Large intestine (tissue), 3 donors: ENCODE measurements at regions not wholly inside any gene's neighbourhood (a gene's known extent, or its start where the extent isn't known, plus 50 kb on each side); places are given as distances from the start of the nearest gene placed in this dataset.

ENCODE experiments used
- DNase-seq, 2 donors: peaks; one replicate each; pipeline versions ENCODE4 v3.0.0 to v3.0.0-alpha.2; 2013
- H3K27ac ChIP-seq: one replicate; pipeline ENCODE4 v1.5.1; 2013; ENCODE audit warnings: low read length
- H3K27me3 ChIP-seq: 2 replicates; pipeline ENCODE4 v1.6.1; 2013; ENCODE audit warnings: low read length; ENCODE audit not compliant: control insufficient read depth, insufficient read depth
- H3K36me3 ChIP-seq: 2 replicates; pipeline ENCODE4 v1.6.1; 2013; ENCODE audit warnings: low read length; ENCODE audit not compliant: control insufficient read depth, insufficient read depth
- H3K4me1 ChIP-seq: one replicate; pipeline ENCODE4 v1.6.1; 2013; ENCODE audit warnings: low read length; ENCODE audit not compliant: control insufficient read depth, insufficient read depth
- H3K4me3 ChIP-seq: one replicate; pipeline ENCODE4 v1.5.1; 2013; ENCODE audit warnings: low read length
- H3K9me3 ChIP-seq: one replicate; pipeline ENCODE4 v1.6.1; 2013; ENCODE audit warnings: mild to moderate bottlenecking, low read depth, low read length, moderate library complexity; ENCODE audit not compliant: control insufficient read depth
- WGBS: methylation state at CpG from one replicate; pipeline ENCODE4 v1.1.5; 2013; ENCODE audit warnings: low lambda C conversion rate; ENCODE audit not compliant: insufficient coverage; 5-methylcytosine and 5-hydroxymethylcytosine counted together

DNA sequence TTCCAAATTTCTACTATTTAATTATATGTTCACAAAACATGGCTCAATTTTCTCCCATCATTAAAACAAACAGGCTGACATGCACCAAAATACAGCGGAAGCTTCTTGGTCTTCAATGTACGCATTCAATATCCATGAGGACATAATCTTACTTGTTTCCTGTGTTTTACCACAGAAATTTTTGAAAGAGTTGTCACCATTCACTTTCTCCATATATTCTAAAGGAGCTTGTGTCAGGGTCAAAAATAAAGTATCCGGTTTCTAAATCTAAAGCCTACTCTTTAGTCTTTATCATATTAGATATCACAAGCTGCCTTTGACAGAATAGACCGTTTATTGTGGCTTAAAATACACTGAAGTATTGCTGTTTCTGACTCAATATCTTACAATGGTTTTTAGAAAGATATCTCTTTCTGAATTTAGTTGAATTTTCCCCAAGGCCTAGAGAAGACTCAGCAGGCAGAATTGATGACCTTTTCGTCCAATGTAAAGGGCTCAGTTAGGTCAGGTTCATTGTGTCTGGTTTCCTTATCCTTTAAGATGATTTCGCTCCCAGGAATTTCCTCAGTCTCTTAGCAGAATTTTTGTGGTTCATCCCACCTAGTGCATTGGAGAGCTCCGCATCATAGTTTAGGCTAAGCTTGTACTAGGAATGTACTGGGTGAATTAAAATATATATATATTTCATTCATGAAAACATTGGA, 717.2 kb downstream of the NCAM2 start:
- Histone ChIP-seq H3K27ac (no peak overlapping the region), H3K4me1 (no peaks in the 10 kb centered on the region), H3K9me3 (peaks cover 3% of the 10 kb centered on the region), H3K4me3 (no peak overlapping the region), H3K36me3 (no peaks in the 10 kb centered on the region), H3K27me3 (no peaks in the 10 kb centered on the region)
- 90% methylated on average over 2 of the region's 7 CpGs for WGBS
- DNase-seq: no peak

GRCh38 chr21:21722731-21723130, 724.5 kb downstream of the NCAM2 start:
- H3K4me3 ChIP-seq: no peak overlapping the region
- H3K36me3 ChIP-seq: no peaks in the 10 kb centered on the region
- no peak overlapping the region for H3K27ac ChIP-seq
- H3K27me3 ChIP-seq: no peaks in the 10 kb centered on the region
- no peaks in the 10 kb centered on the region for H3K4me1 ChIP-seq
- DNase-seq: no peak
- peaks cover 3% of the 10 kb centered on the region for H3K9me3 ChIP-seq
- 100% methylated on average over 1 of the region's 2 CpGs for WGBS

DNA sequence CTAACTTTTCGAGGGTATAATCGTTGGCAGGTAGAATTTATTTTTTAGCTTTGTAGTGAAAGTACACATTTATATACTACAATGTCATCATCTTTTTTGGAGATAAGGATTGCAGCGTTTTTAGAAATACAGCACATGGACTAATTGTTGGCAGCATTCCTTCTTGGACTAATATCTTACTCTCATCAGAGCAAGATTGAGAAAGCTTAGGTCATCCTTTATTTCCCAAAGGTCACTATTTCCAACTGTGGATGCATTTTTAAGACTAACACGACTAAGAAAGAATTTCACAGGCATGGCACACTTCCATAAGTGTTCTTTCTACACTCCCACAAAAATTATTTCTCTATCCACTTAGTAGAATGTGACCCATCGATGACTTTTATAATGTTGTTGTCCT, 732.3 kb downstream of the NCAM2 start:
- no peak for DNase-seq
- H3K9me3 ChIP-seq: no peaks in the 10 kb centered on the region
- no peaks in the 10 kb centered on the region for H3K36me3 ChIP-seq
- no peak overlapping the region for H3K4me3 ChIP-seq
- WGBS: 95% methylated on average over 3 of the region's 5 CpGs
- H3K27me3 ChIP-seq: no peaks in the 10 kb centered on the region
- no peaks in the 10 kb centered on the region for H3K4me1 ChIP-seq
- no peak overlapping the region for H3K27ac ChIP-seq

- H3K4me1 ChIP-seq: no peaks in the 10 kb centered on the region
- no CpG with 5 or more reads among the region's 6 CpGs for WGBS
- H3K4me3 ChIP-seq: no peak overlapping the region
- no peak overlapping the region for H3K27ac ChIP-seq
- H3K27me3 ChIP-seq: no peaks in the 10 kb centered on the region
- no peaks in the 10 kb centered on the region for H3K36me3 ChIP-seq
- no peaks in the 10 kb centered on the region for H3K9me3 ChIP-seq
- DNase-seq: no peak
Observed at GRCh38 chr21:21731626-21732025, 733.4 kb downstream of the NCAM2 start.

DNA sequence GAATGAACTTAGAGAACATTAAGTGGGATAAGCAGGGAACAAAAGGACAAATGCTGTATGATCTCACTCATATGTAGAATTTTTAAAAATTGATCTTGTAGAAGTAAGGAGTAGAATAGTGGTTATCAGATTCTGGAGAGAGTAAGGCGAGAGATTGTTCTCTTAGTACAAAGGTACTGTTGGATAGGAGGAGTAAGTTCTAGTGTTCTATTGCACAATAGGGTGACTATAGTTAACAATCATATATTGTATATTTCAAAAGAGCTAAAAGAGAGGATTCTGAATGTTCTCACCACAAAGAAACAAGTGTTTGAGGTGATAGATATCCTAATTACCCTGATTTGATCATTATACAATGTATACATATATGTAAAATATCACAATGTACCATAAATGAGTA, 735.9 kb downstream of the NCAM2 start:
- no peak overlapping the region for H3K27ac ChIP-seq
- H3K9me3 ChIP-seq: no peaks in the 10 kb centered on the region
- WGBS: 100% methylated on average over 1 of the region's 1 CpG
- H3K4me1 ChIP-seq: no peaks in the 10 kb centered on the region
- H3K36me3 ChIP-seq: no peaks in the 10 kb centered on the region
- no peaks in the 10 kb centered on the region for H3K27me3 ChIP-seq
- no peak overlapping the region for H3K4me3 ChIP-seq
- DNase-seq: no peak

DNA sequence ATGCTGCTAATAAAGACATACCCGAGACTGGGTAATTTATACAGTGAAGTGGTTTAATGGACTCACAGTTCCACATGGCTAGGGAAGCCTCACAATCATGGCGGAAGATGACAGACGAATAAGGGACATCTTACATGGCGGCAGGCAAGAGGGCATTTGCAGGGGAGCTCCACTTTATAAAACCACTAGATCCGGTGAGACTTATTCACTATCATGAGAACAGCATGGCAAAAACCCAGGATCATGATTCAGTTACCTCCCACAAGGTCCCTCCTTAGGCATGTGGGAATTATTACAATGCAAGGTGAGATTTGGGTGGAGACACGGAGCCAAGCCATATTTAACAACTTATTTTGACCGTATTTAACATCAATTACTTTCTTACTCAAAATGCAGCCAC, 739.0 kb downstream of the NCAM2 start:
- H3K36me3 ChIP-seq: no peaks in the 10 kb centered on the region
- no peak for DNase-seq
- H3K27me3 ChIP-seq: no peaks in the 10 kb centered on the region
- H3K4me1 ChIP-seq: no peaks in the 10 kb centered on the region
- H3K9me3 ChIP-seq: no peaks in the 10 kb centered on the region
- no peak overlapping the region for H3K4me3 ChIP-seq
- no peak overlapping the region for H3K27ac ChIP-seq
- no CpG with 5 or more reads among the region's 7 CpGs for WGBS

DNA sequence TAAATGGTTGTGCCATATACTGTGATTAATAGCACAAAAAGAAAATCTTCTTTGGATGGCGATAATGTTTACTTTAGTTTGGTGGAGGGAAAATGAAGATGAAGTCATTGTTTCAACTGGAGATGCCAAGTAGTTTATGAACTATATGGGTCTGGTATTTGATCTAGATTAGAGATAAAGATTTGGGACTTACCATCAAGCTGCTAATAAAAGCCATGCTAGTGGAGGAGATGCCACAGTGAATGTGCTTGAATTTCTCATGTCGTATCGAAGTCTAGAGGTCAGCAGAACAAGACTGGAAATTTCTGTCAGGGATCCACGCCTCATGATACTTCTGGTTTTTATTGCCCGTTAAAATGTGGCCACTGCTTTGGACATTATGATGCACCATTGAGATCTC, 742.0 kb downstream of the NCAM2 start:
- DNase-seq: no peak
- no peak overlapping the region for H3K4me3 ChIP-seq
- no peaks in the 10 kb centered on the region for H3K4me1 ChIP-seq
- no peaks in the 10 kb centered on the region for H3K27me3 ChIP-seq
- no peaks in the 10 kb centered on the region for H3K9me3 ChIP-seq
- H3K36me3 ChIP-seq: no peaks in the 10 kb centered on the region
- WGBS: 86% methylated on average over 1 of the region's 5 CpGs
- no peak overlapping the region for H3K27ac ChIP-seq

DNA sequence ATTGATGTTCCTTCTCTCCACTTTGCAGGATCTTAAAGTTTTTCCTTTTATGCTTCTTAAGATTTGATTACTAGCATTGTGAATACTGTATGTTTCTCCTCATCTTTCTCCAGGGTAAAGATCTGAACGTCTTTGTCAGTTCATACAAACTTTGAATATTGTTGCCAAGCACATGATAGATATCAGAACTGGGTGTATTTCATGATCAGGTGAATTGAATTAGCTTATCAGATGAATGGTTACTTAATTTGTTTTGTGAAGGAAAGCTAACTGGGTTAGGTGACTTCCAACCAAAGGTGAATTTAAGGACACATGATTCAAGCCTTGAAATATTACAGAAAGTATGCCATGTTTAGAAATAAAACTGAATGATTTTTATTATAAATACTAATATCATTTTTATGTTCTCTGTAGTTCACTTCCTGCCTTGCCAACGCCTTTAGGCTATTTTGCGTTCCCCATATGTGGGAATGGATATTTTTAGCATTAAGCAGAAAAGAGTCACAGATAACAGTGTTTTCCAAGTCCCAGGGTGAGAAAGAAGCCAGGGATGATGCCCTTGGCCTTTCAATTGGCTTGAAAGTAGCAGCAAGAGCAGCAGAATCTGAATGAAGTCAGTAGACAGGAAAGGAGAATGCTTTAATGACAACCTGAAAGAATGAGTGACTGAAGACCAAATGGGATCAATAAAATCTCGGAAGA, 752.1 kb downstream of the NCAM2 start:
- H3K4me3 ChIP-seq: no peak overlapping the region
- 64% methylated on average over 1 of the region's 4 CpGs for WGBS

GRCh38 chr21:21751286-21751685, 753.1 kb downstream of the NCAM2 start:
- Histone ChIP-seq H3K27ac (no peak overlapping the region), H3K4me1 (no peaks in the 10 kb centered on the region), H3K4me3 (no peak overlapping the region), H3K27me3 (no peaks in the 10 kb centered on the region), H3K9me3 (no peaks in the 10 kb centered on the region), H3K36me3 (no peaks in the 10 kb centered on the region)
- DNase-seq: no peak
- WGBS: 25% methylated on average over 1 of the region's 1 CpG

More for the DNA sequence above, 752.1 kb downstream of the NCAM2 start:
- Histone ChIP-seq H3K36me3 (no peaks in the 10 kb centered on the region), H3K9me3 (no peaks in the 10 kb centered on the region), H3K27me3 (no peaks in the 10 kb centered on the region), H3K4me1 (no peaks in the 10 kb centered on the region), H3K27ac (no peak overlapping the region)
- no peak for DNase-seq

DNA sequence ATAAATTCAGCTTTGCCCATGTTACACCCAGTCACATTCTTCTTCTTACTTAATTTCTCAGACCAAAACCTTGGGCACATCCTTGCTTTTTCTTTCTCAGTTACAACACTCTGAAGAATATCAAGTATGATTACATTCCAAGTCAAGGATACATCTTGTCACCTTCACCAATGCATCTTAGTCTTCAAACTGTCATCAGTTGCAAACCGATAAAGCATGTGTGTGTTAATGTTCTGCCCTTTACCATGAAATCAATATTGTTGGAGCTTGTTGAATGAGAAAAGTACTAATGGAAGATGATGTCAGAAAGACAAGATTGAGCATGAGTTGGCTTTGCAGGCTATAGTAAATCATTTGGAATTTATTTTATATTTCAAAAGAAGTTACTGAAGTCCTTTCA, 764.6 kb downstream of the NCAM2 start:
- DNase-seq: no peak
- no peaks in the 10 kb centered on the region for H3K9me3 ChIP-seq
- H3K4me1 ChIP-seq: no peaks in the 10 kb centered on the region
- H3K27me3 ChIP-seq: no peaks in the 10 kb centered on the region
- H3K27ac ChIP-seq: no peak overlapping the region
- H3K4me3 ChIP-seq: no peak overlapping the region
- WGBS: no CpG with 5 or more reads among the region's 1 CpG
- no peaks in the 10 kb centered on the region for H3K36me3 ChIP-seq

- no peaks in the 10 kb centered on the region for H3K27me3 ChIP-seq
- no peaks in the 10 kb centered on the region for H3K9me3 ChIP-seq
- no peak overlapping the region for H3K4me3 ChIP-seq
- no peak for DNase-seq
- H3K36me3 ChIP-seq: no peaks in the 10 kb centered on the region
- 100% methylated on average over 1 of the region's 2 CpGs for WGBS
- H3K4me1 ChIP-seq: no peaks in the 10 kb centered on the region
- H3K27ac ChIP-seq: no peak overlapping the region
Observed at GRCh38 chr21:21764281-21764680, 766.1 kb downstream of the NCAM2 start.
